HT1080 (cell line): ENCODE measurements at regions not wholly inside any gene's neighbourhood (a gene's known extent, or its start where the extent isn't known, plus 50 kb on each side); places are given as distances from the start of the nearest gene placed in this dataset.
A peak's percentile ranks its signal among the peaks of the same experiment; 100 is the strongest.

Experiments used
- DNase-seq: peaks from one replicate; pipeline ENCODE4 v3.0.0-alpha.2; 2015; ENCODE audit warnings: low read depth

DNA sequence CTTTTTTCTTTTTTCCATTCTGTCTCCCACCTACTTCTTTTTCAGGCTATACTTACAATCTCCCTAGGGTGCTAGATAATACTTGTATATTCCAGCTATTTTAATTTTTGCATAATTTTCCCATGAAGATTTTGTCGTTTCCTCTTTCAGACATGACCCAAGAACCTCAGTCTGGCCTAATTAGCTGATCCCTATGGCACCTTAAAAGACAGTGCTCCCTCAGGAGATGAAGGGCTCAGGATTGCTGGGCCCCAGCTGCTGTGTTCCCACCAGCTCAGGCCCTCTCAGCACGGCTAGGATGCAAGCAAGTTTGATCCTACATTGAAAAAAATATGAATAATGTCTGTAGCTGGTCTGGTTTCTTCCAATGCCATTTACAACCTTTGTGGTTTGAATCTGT lies 55.0 kb upstream of the RGS5 start:
- no peak for DNase-seq

- no peak for DNase-seq
Observed at GRCh38 chr1:163258181-163258580, 55.5 kb upstream of the RGS5 start.

GRCh38 chr1:163263818-163264655 lies 57.7 kb upstream of the NUF2 start:
- peak; percentile 6 for DNase-seq

DNA sequence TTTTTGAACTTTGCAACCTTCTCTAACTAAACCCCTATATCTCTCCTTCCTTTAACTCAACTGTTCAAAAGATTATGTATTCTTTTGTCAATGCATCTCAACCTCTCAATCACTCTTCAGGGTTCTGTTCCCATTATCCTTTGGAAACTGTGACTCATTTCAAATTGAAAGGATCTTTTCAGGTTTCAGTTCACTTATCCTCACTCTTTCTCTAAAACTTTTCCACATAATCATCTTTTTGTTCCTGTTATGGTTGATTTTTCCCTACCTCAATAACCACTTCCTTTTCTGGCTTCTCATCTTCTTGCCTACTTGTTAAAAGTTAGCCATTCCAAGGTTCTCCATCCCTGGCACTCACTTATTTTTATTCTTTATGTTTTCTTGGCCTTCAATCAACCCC lies 56.2 kb upstream of the NUF2 start:
- DNase-seq = peak; percentile 63

GRCh38 chr1:163267962-163268361 lies 53.8 kb upstream of the NUF2 start:
- no peak for DNase-seq

- DNase-seq = no peak
Observed at GRCh38 chr1:163271535-163271934, 50.2 kb upstream of the NUF2 start.
